HEK293 (cell line): ENCODE measurements at regions not wholly inside any gene's neighbourhood (a gene's known extent, or its start where the extent isn't known, plus 50 kb on each side); places are given as distances from the start of the nearest gene placed in this dataset.

Experiments used
- CTCF ChIA-PET: fragments of 350-600 bp; formaldehyde crosslinking; extraction: SDS; loops from one replicate; lab custom pipeline; 2021; ENCODE audit warnings: antibody characterized with exemption; lab: Yijun Ruan, JAX
- POLR2A ChIA-PET: fragments of 300-600 bp; formaldehyde crosslinking; extraction: SDS; loops from one replicate; lab custom pipeline; 2020; ENCODE audit warnings: antibody characterized with exemption, inconsistent platforms; lab: Yijun Ruan, JAX
- H3K27ac ChIP-seq: fragments of 200-500 bp; sonication (Bioruptor generic); 2 replicates; pipeline ENCODE4 v1.5.1; 2014; ENCODE audit warnings: low read depth, low read length, control low read depth, inconsistent platforms; ENCODE audit errors: extremely low read depth
- H3K36me3 ChIP-seq, 2 experiments: fragments of 200-500 bp in 1 of 2; sonication (Bioruptor generic) in 1 of 2; 1 replicate in 1 of 2; 2 replicates in 1 of 2; pipeline ENCODE4 v1.5.1; 2014 to 2017; ENCODE audit warnings: inconsistent platforms in 2 of 2, low read length in 2 of 2; ENCODE audit not compliant: control insufficient read depth in 2 of 2, insufficient read depth in 1 of 2
- H3K4me1 ChIP-seq: fragments of 200-500 bp; sonication (Bioruptor generic); 2 replicates; pipeline ENCODE4 v1.5.1; 2014; ENCODE audit warnings: mild to moderate bottlenecking, low read length, inconsistent platforms; ENCODE audit not compliant: control insufficient read depth, insufficient read depth
- H3K4me3 ChIP-seq: 2 replicates; pipeline ENCODE4 v1.5.1; 2011; ENCODE audit warnings: low read depth, mild to moderate bottlenecking, control low read depth, low read length, moderate library complexity
- H3K9me3 ChIP-seq: fragments of 200-500 bp; sonication (Bioruptor generic); 2 replicates; pipeline ENCODE4 v1.5.1; 2014; ENCODE audit warnings: low read depth, low read length, inconsistent platforms; ENCODE audit not compliant: control insufficient read depth, insufficient read depth
- AEBP2 ChIP-seq: fragments of 450-650 bp; formaldehyde crosslinking; IDR thresholded peaks from 2 replicates; pipeline ENCODE4 v1.5.1; 2016; ENCODE audit warnings: missing biosample characterization, missing genetic modification characterization, borderline replicate concordance
- IKZF3 ChIP-seq: fragments of 450-650 bp; IDR thresholded peaks from 2 replicates; pipeline ENCODE4 v1.5.0; 2018; ENCODE audit warnings: missing biosample characterization, mild to moderate bottlenecking, missing genetic modification characterization, moderate library complexity
- KLF9 ChIP-seq: fragments of 450-650 bp; formaldehyde crosslinking; IDR thresholded peaks from 2 replicates; pipeline ENCODE4 v1.5.1; 2016; ENCODE audit warnings: missing biosample characterization, missing genetic modification characterization, low read depth
- PRDM10 ChIP-seq: fragments of 450-650 bp; formaldehyde crosslinking; IDR thresholded peaks from 2 replicates; pipeline ENCODE4 v1.5.1; 2016; ENCODE audit warnings: missing biosample characterization, missing genetic modification characterization
- TSHZ1 ChIP-seq: fragments of 450-650 bp; formaldehyde crosslinking; IDR thresholded peaks from 2 replicates; pipeline ENCODE4 v1.5.1; 2016; ENCODE audit warnings: missing biosample characterization, missing genetic modification characterization, borderline replicate concordance
- ZBTB20 ChIP-seq: fragments of 450-650 bp; formaldehyde crosslinking; IDR thresholded peaks from 2 replicates; pipeline ENCODE4 v1.5.1; 2016; ENCODE audit warnings: missing biosample characterization, missing genetic modification characterization
- ZFP41 ChIP-seq: fragments of 450-650 bp; formaldehyde crosslinking; IDR thresholded peaks from 2 replicates; pipeline ENCODE4 v1.5.1; 2016; ENCODE audit warnings: missing biosample characterization, missing genetic modification characterization, borderline replicate concordance
- ZFP69B ChIP-seq: fragments of 450-650 bp; formaldehyde crosslinking; IDR thresholded peaks from 2 replicates; pipeline ENCODE4 v1.5.1; 2016; ENCODE audit warnings: missing biosample characterization, missing genetic modification characterization
- ZNF114 ChIP-seq: fragments of 450-650 bp; formaldehyde crosslinking; IDR thresholded peaks from 2 replicates; pipeline ENCODE4 v1.5.0; 2017; ENCODE audit warnings: missing biosample characterization, missing genetic modification characterization
- ZNF121 ChIP-seq: fragments of 450-650 bp; formaldehyde crosslinking; IDR thresholded peaks from 2 replicates; pipeline ENCODE4 v1.5.1; 2016; ENCODE audit warnings: missing biosample characterization, missing genetic modification characterization
- ZNF16 ChIP-seq: fragments of 450-650 bp; formaldehyde crosslinking; IDR thresholded peaks from 2 replicates; pipeline ENCODE4 v1.5.1; 2016; ENCODE audit warnings: low read depth, missing biosample characterization, missing genetic modification characterization
- ZNF221 ChIP-seq: fragments of 450-650 bp; formaldehyde crosslinking; IDR thresholded peaks from 2 replicates; pipeline ENCODE4 v1.5.1; 2017; ENCODE audit warnings: missing biosample characterization, missing genetic modification characterization, borderline replicate concordance
- ZNF324 ChIP-seq: fragments of 450-650 bp; formaldehyde crosslinking; IDR thresholded peaks from 2 replicates; pipeline ENCODE4 v1.5.1; 2016; ENCODE audit warnings: missing biosample characterization, missing genetic modification characterization
- ZNF449 ChIP-seq: fragments of 450-650 bp; formaldehyde crosslinking; IDR thresholded peaks from 2 replicates; pipeline ENCODE4 v1.5.1; 2017; ENCODE audit warnings: missing biosample characterization, mild to moderate bottlenecking, missing genetic modification characterization, moderate library complexity
- ZNF561 ChIP-seq: fragments of 450-650 bp; IDR thresholded peaks from 2 replicates; pipeline ENCODE4 v1.5.1; 2018; ENCODE audit warnings: missing biosample characterization, missing genetic modification characterization, borderline replicate concordance
- ZNF585B ChIP-seq: fragments of 450-650 bp; formaldehyde crosslinking; IDR thresholded peaks from 2 replicates; pipeline ENCODE4 v1.5.1; 2016; ENCODE audit warnings: missing biosample characterization, missing genetic modification characterization
- ZNF600 ChIP-seq: fragments of 450-650 bp; formaldehyde crosslinking; IDR thresholded peaks from 2 replicates; pipeline ENCODE4 v1.5.1; 2016; ENCODE audit warnings: missing biosample characterization, missing genetic modification characterization
- ZNF654 ChIP-seq: fragments of 450-650 bp; formaldehyde crosslinking; IDR thresholded peaks from 2 replicates; pipeline ENCODE4 v1.5.1; 2016; ENCODE audit warnings: low read depth, missing biosample characterization, missing genetic modification characterization
- ZNF747 ChIP-seq: fragments of 450-650 bp; formaldehyde crosslinking; IDR thresholded peaks from 2 replicates; pipeline ENCODE4 v1.5.1; 2016; ENCODE audit warnings: missing biosample characterization, missing genetic modification characterization
- ZSCAN30 ChIP-seq: fragments of 450-650 bp; IDR thresholded peaks from 2 replicates; pipeline ENCODE4 v1.5.1; 2018; ENCODE audit warnings: missing biosample characterization, mild to moderate bottlenecking, missing genetic modification characterization, moderate library complexity
- TF ChIP-seq, protein P1 (sequence below): fragments of 450-650 bp; formaldehyde crosslinking; IDR thresholded peaks from 2 replicates; pipeline ENCODE4 v1.5.1; 2016; ENCODE audit warnings: missing biosample characterization, missing genetic modification characterization

DNA sequence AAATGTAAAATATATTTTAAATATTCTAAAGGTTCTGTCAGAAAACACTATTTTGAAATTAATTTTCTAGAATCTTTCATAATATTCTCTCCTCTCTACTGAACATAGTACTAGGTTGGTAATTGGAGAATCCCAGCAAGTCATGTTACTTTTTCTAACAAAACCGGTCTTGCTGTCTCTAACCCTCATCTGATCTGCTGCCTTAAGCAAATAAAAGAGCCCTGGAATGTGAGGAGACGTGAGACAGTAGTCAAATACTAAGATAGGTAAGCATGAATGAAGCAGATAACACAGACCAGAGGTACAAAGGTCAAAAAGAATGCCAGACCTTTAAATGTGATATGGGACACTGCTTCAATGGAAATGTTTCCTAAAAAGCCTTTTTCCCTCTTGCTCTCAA lies 462.4 kb upstream of the NUPR2 start:
- POLR2A ChIA-PET: no interaction called here
- H3K27ac ChIP-seq: no peak overlapping the region
- CTCF ChIA-PET: no interaction called here
- TF ChIP-seq IKZF3 (tag by site-specific recombination) (no peak), ZNF121 (no peak), ZFP41 (tag by site-specific recombination) (no peak), ZNF114 (tag by site-specific recombination) (no peak), ZNF221 (tag by site-specific recombination) (no peak), ZNF16 (tag by site-specific recombination) (no peak), PRDM10 (tag by site-specific recombination) (no peak), ZNF654 (no peak), AEBP2 (tag by site-specific recombination) (no peak), ZSCAN30 (tag by site-specific recombination) (no peak)
- no peaks in the 10 kb centered on the region for H3K36me3 ChIP-seq
- no peaks in the 10 kb centered on the region for H3K9me3 ChIP-seq
- no peaks in the 10 kb centered on the region for H3K4me1 ChIP-seq
- no peak overlapping the region for H3K4me3 ChIP-seq

GRCh38 chr7:56570968-56571367 lies 454.8 kb upstream of the NUPR2 start:
- H3K36me3 ChIP-seq: no peaks in the 10 kb centered on the region
- no peaks in the 10 kb centered on the region for H3K4me1 ChIP-seq
- H3K27ac ChIP-seq: no peak overlapping the region
- no peak overlapping the region for H3K4me3 ChIP-seq
- CTCF ChIA-PET: no interaction called here
- TF ChIP-seq KLF9 (tag by site-specific recombination) (no peak), ZNF324 (tag by site-specific recombination) (no peak), ZNF585B (tag by site-specific recombination) (no peak), ZNF16 (tag by site-specific recombination) (no peak), TSHZ1 (tag by site-specific recombination) (no peak), ZNF449 (tag by site-specific recombination) (no peak), ZNF561 (tag by site-specific recombination) (no peak), ZFP69B (tag by site-specific recombination) (no peak), ZNF747 (no peak), ZBTB20 (tag by site-specific recombination) (no peak), ZNF600 (tag by site-specific recombination) (no peak)
- TF ChIP-seq, protein P1, sequence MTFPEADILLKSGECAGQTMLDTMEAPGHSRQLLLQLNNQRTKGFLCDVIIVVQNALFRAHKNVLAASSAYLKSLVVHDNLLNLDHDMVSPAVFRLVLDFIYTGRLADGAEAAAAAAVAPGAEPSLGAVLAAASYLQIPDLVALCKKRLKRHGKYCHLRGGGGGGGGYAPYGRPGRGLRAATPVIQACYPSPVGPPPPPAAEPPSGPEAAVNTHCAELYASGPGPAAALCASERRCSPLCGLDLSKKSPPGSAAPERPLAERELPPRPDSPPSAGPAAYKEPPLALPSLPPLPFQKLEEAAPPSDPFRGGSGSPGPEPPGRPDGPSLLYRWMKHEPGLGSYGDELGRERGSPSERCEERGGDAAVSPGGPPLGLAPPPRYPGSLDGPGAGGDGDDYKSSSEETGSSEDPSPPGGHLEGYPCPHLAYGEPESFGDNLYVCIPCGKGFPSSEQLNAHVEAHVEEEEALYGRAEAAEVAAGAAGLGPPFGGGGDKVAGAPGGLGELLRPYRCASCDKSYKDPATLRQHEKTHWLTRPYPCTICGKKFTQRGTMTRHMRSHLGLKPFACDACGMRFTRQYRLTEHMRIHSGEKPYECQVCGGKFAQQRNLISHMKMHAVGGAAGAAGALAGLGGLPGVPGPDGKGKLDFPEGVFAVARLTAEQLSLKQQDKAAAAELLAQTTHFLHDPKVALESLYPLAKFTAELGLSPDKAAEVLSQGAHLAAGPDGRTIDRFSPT (tag by site-specific recombination): no peak
- no peaks in the 10 kb centered on the region for H3K9me3 ChIP-seq
- POLR2A ChIA-PET: no interaction called here
